Right kidney (tissue), 1 donor: ENCODE measurements at regions not wholly inside any gene's neighbourhood (a gene's known extent, or its start where the extent isn't known, plus 50 kb on each side); places are given as distances from the start of the nearest gene placed in this dataset.
A peak's percentile ranks its signal among the peaks of the same experiment; 100 is the strongest.
"Not testable (repeated sequence)": the region's sequence is repeated elsewhere in the genome, so short reads cannot be mapped to it uniquely, and the experiment has no call there.

Source experiments
- DNase-seq: peaks from one replicate; pipeline ENCODE4 v3.0.0-alpha.2; 2016

- DNase-seq = no peak
Measured at GRCh38 chr11:119586181-119586580, 142.8 kb downstream of the NECTIN1 start.

DNA sequence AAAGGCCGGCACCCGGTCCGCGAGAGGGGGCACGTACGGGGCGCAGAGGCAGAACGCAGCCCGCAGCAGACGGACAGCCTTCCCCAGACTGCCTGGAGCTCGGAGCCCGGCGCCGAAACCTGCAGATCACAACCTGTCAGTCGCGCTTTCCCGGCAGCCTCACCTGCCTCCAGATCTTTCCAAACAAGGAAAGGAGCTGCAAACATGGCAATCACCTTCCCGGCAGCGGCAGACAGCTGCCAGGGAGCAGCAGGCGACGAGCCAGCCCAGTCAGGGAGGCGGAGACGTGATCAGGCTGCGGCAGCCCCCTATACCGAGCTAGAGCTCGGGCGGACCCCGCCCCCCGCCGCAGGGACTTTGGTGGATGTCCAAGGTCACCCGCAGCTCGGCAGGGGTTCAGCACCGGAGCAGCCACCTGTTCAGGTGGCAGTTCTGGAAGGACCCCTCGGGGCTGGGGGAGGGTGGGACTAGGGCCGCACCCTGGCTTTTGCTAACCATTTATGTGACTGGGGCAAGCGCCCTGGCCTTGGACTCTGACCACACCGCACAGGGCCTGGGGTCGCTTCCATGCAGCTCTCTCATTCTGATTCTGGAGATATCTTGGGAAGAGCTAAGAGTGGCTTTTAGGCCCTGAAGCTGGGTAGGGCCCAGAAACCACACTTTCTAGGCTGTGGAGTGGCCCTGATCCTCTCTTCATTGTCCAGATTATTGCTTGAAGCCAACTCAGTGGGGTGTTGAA lies 143.8 kb downstream of the NECTIN1 start:
- DNase-seq = peak; percentile 58

- DNase-seq = peak; percentile 75
Measured at GRCh38 chr11:119584193-119585042, 144.6 kb downstream of the NECTIN1 start.

DNA sequence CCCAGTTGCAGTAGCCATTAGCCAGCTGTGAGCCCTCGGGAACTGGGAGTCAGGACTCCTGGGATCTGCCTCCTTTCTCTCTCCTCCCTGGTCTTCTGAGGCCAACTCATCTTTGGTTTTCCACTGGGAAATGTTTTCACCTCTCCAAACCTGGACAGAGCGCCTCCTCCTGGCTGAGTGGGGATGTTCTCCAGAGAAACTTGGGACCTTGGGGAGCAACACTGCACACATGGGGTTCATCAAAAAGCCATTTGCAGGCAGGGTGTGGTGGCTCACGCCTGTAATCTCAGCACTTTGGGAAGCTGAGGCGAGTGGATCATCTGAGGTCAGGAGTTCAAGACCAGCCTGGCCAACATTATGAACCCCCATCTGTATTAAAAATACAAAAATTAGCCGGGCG lies 145.4 kb downstream of the NECTIN1 start:
- DNase-seq = no peak

GRCh38 chr11:119581396-119581795 lies 147.6 kb downstream of the NECTIN1 start:
- DNase-seq = not testable (repeated sequence)

DNA sequence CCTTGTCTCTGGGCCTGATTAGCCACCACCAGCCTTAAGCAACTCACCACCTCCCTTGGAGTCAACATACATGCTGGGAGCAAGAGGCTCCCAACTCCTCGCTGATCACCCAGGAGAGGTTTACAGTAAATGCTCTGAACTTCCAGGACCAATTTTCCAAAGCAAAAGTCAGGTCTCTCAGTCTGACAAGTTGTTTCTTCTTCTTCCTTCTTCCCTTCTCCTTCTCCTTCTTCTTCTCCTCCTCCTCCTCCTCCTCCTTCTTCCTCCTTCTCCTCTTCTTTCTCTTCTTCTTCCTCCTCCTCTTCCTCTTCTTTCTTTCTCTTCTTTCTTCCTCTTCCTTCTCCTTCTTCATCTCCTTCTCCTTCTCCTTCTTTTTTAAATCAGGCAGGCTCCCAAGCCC lies 148.2 kb downstream of the NECTIN1 start:
- DNase-seq = no peak

- no peak for DNase-seq
Measured at GRCh38 chr11:119580081-119580480, 148.9 kb downstream of the NECTIN1 start.

DNA sequence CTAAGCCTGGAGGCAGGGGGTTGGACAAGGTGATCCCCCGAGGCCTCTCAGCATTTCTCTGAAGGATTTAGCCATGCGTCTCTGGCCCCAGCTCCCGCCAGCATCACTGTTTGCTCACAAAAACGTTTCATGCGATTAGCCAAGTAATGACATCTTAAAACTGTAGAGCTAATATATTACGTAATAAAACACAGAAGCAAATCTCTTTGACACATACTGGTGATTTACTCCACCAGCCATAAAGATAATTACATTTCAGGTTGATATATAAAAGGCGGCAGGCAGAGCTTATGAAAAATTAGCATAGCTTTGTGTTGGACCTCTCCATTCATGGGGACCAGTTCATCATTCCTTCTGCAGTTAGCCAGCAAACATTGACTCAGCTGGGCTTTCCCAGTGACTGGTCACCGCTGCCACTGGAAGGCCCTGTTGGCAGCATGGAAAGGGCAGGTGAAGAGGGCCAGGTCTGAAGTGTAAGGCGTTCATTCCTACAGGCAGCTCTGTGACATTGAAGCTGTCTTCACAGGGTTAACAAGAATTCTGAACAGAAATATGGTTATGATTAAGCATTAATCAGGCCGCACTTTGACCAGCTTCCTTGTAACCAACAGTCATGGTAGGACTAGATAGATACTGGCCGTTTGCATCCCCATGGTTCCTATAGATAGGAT lies 150.3 kb downstream of the NECTIN1 start:
- DNase-seq = no peak

DNA sequence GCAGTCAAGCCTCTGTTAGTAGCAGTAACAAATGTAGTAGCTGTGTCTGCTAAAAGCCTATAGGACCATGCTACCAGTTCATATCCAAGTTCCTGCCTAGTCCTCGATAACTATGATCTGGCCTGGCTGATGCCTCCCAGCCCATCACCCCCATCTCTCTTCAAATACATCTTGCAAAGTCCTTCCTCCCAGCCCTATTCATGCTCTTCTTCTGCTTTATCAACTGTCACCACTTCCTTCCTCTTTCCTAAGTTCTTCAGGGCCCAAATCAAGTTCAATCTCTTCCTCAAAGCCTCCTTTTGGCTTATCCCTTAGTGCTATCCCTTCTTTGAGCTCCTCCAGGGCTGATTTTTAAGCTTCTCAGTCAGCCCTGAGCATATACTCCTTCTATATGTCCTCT lies 150.9 kb upstream of the THY1 start:
- DNase-seq = no peak

DNA sequence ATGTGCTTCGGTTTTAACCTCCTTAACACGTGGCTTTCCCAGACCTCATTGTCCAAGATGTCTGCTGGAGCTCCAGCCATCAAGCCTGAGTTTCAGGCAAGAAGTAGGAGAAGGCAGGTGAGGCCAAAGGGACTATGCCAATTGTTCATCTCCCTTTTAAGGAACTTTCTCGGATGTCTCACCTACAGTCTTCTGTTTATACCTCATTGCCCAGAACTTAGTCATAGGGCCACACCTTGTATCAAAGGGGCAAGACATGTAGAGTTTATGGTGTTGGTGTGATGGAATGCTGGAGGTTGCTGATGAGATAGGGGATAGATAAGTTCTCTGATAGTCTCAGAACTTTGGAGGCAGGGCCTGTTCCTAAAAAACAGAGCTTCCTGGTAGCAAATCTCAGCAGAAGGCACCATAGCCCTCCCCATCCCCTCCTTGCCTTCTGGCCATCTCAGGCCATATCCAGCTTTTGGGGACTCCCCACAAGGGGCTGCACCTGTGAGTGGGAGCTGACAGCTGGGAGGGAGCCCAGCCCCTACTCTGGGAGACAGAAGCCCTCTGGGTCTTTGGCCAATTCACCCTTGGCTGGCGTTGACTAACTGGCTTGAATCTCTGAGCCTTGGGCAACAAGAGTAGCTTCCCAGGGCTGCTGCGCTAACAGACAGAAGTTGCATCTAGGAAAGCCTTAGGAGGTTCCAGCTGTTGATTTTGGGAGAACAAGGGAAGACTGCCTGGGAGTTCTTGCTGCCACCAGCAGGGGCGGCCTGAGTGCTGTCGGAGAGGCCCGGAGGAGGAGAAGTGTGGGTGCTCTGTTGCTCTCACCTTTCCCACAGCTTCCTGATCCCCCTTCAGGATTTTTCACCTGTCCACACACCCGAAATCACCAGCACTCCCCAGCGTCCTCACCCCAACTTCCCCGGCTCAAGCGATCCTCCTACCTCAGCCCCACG lies 149.8 kb upstream of the THY1 start:
- DNase-seq = no peak

DNA sequence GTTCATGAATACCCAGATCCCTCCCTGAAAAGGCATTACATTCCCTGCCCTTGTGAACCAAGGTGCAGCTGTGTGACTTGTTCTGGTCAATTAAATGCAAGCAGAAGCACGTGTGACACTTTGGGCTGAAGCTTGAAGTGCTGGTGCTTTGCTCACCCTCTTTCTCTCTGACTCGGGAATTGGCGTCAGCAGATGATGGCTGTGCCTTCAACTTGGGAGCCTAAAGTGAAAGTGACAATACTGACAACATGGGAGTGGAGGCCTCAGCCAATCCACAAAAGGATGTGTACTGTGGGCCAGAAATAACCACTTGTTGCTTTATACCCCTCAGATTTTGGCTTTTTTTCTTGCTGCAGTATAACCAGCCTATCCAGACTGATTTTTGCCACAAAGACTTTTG lies 148.3 kb upstream of the THY1 start:
- no peak for DNase-seq

DNA sequence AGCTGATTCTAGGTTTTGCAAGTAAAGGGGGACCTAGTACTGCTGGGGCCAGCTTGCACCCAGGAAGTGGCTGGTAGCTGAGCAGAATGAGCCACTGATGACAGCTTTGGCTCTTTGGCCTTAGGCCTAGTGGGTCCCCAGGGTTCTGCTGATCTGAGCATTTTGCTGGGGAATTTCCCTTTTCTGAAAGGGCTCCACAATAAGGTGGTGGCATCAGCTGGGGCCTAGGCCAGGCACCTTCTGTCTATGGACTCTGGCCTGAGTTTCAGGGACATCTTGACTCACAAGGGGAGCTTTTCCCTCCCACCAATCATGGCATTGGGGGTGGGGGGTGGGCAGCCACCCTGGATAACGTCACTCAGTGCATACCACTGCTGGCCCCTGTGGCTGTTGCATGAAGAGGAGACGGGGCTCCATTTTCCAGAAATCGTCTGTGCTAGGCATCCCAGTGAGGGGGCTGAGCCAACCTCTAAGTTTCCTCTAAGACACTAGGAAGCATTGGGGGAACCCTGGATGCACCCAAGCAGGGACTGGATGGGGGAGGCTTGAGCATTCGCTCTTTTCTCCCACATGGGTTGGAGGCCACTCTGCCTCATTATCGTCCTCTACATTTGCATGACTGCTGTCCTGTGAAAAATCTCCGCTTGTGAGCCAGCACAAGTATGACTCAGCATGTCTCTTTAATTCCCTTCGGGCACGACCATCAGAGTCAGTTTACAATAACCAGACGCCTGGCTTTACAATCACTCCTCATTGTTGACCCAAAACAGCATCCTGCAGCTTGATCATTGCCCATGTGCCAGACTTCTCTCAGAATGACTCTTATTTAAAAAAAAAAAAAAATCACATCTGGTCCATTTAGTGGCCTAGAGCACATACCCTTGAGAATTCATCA lies 145.0 kb upstream of the THY1 start:
- no peak for DNase-seq

DNA sequence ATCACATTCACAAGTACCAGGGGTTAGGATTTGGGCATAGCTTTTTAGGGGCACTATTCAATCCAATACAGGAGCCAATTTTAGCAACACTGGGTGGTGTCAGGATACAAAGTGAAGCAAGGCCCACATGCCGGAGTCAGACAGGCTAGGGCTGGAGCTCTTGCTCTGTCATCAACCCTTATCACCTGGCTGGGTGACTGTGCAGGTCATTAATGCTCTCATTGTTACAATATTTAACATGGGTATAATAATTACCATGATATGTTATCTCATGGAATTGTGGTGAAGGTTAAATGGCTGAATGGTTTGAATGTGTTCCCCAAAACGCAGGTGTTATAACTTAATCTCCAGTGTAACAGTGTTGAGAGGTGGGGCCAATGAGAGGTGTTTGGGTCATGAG lies 143.3 kb upstream of the THY1 start:
- DNase-seq = no peak

DNA sequence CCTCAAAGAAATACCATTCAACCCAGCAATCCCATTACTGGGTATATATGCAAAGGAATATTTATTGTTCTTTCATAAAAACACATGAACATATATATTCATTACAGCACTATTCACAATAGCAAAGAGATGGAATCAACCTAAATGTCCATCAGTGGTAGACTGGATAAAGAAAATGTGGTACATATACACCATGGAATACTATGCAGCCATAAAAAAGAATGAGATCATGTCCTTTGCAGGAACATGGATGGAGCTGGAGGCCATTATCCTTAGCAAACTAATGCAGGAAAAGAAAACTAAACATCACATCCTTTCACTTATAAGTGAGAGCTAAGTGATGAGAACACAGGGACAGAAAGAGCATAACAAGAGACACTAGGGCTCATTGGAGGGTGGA lies 142.7 kb upstream of the THY1 start:
- DNase-seq = not testable (repeated sequence)

GRCh38 chr11:119560961-119561360 lies 138.0 kb upstream of the THY1 start:
- DNase-seq = no peak

GRCh38 chr11:119560291-119560690 lies 137.3 kb upstream of the THY1 start:
- no peak for DNase-seq

- no peak for DNase-seq
Measured at GRCh38 chr11:119552106-119552485, 129.1 kb upstream of the THY1 start.

GRCh38 chr11:119551420-119552105 lies 128.6 kb upstream of the THY1 start:
- DNase-seq = no peak

- DNase-seq = no peak
Measured at GRCh38 chr11:119550053-119550752, 127.2 kb upstream of the THY1 start.

DNA sequence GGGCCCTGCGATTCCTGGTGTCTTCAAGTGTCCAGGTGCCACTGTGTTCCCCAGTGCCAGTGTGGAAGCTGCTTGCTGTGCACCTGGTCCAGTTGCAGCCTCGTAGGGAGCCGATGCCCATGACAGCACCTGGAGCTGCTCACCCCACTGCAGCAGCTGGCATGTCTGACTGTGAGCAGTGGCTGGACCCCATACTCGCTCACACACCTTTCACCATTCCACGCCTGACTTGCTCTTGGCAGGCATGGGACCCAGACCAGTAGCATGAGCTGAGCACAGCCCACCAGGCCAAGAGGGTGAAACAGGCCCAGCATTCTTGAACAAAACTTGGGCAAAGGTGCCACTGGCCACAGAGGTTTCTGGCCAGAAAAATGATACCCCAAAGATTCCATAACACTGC lies 124.5 kb upstream of the THY1 start:
- DNase-seq = no peak
